H7 (cell line): ENCODE measurements at regions not wholly inside any gene's neighbourhood (a gene's known extent, or its start where the extent isn't known, plus 50 kb on each side); places are given as distances from the start of the nearest gene placed in this dataset.

Experiments used
- DNase-seq: peaks from one replicate; pipeline ENCODE4 v3.0.0; 2012
- H3K27me3 ChIP-seq: 2 replicates; pipeline ENCODE4 v1.6.0; 2011; ENCODE audit warnings: mild to moderate bottlenecking, low read length; ENCODE audit not compliant: control insufficient read depth, insufficient read depth
- H3K36me3 ChIP-seq: replicated peaks from 2 replicates; pipeline ENCODE4 v1.5.1; 2011; ENCODE audit warnings: low read length; ENCODE audit not compliant: control insufficient read depth, insufficient read depth
- H3K4me3 ChIP-seq: 2 replicates; pipeline ENCODE4 v1.5.1; 2011; ENCODE audit warnings: low read depth, mild to moderate bottlenecking, control low read depth, low read length, moderate library complexity; ENCODE audit not compliant: insufficient read depth

- Histone ChIP-seq H3K36me3 (no peaks in the 10 kb centered on the region), H3K27me3 (no peaks in the 10 kb centered on the region), H3K4me3 (no peak overlapping the region)
- no peak for DNase-seq
Measured at GRCh38 chr2:15867194-15868171, 72.9 kb upstream of the MYCN start.

GRCh38 chr2:15868186-15868585 is 72.2 kb upstream of the MYCN start:
- Histone ChIP-seq H3K4me3 (no peak overlapping the region), H3K27me3 (no peaks in the 10 kb centered on the region), H3K36me3 (no peaks in the 10 kb centered on the region)
- DNase-seq: no peak

- Histone ChIP-seq H3K36me3 (no peaks in the 10 kb centered on the region), H3K27me3 (no peaks in the 10 kb centered on the region), H3K4me3 (no peak overlapping the region)
- no peak for DNase-seq
Measured at GRCh38 chr2:15868704-15869103, 71.6 kb upstream of the MYCN start.

- H3K27me3 ChIP-seq: no peaks in the 10 kb centered on the region
- H3K36me3 ChIP-seq: no peaks in the 10 kb centered on the region
- no peak overlapping the region for H3K4me3 ChIP-seq
- no peak for DNase-seq
Measured at GRCh38 chr2:15869396-15869795, 71.0 kb upstream of the MYCN start.

GRCh38 chr2:15869871-15870270 is 70.5 kb upstream of the MYCN start:
- H3K27me3 ChIP-seq: no peaks in the 10 kb centered on the region
- DNase-seq: no peak
- no peak overlapping the region for H3K4me3 ChIP-seq

GRCh38 chr2:15870565-15870964 is 69.8 kb upstream of the MYCN start:
- Histone ChIP-seq H3K27me3 (no peaks in the 10 kb centered on the region), H3K4me3 (no peak overlapping the region), H3K36me3 (no peaks in the 10 kb centered on the region)
- no peak for DNase-seq

More at GRCh38 chr2:15869871-15870270, 70.5 kb upstream of the MYCN start:
- H3K36me3 ChIP-seq: no peaks in the 10 kb centered on the region

- H3K36me3 ChIP-seq: no peaks in the 10 kb centered on the region
- H3K4me3 ChIP-seq: no peak overlapping the region
- no peaks in the 10 kb centered on the region for H3K27me3 ChIP-seq
- DNase-seq: no peak
Measured at GRCh38 chr2:15871239-15871783, 69.0 kb upstream of the MYCN start.

GRCh38 chr2:15872854-15873253 is 67.5 kb upstream of the MYCN start:
- no peaks in the 10 kb centered on the region for H3K36me3 ChIP-seq
- H3K27me3 ChIP-seq: no peaks in the 10 kb centered on the region
- no peak for DNase-seq
- no peak overlapping the region for H3K4me3 ChIP-seq

- H3K36me3 ChIP-seq: no peaks in the 10 kb centered on the region
- DNase-seq: peak; percentile 32
- no peaks in the 10 kb centered on the region for H3K27me3 ChIP-seq
- no peak overlapping the region for H3K4me3 ChIP-seq
Measured at GRCh38 chr2:15874321-15874720, 66.0 kb upstream of the MYCN start.

GRCh38 chr2:15874854-15875804 is 65.2 kb upstream of the MYCN start:
- H3K27me3 ChIP-seq: no peaks in the 10 kb centered on the region
- no peaks in the 10 kb centered on the region for H3K36me3 ChIP-seq

GRCh38 chr2:15875969-15876705 is 64.2 kb upstream of the MYCN start:
- no peak for DNase-seq
- Histone ChIP-seq H3K36me3 (no peaks in the 10 kb centered on the region), H3K4me3 (no peak overlapping the region), H3K27me3 (no peaks in the 10 kb centered on the region)

More at GRCh38 chr2:15874854-15875804, 65.2 kb upstream of the MYCN start:
- H3K4me3 ChIP-seq: no peak overlapping the region
- DNase-seq: no peak

- no peak overlapping the region for H3K4me3 ChIP-seq
- H3K36me3 ChIP-seq: no peaks in the 10 kb centered on the region
- H3K27me3 ChIP-seq: no peaks in the 10 kb centered on the region
- DNase-seq: no peak
Measured at GRCh38 chr2:15880226-15881119, 59.9 kb upstream of the MYCN start.

GRCh38 chr2:15881120-15881433 is 59.3 kb upstream of the MYCN start:
- no peaks in the 10 kb centered on the region for H3K36me3 ChIP-seq

More at GRCh38 chr2:15881120-15881433, 59.3 kb upstream of the MYCN start:
- Histone ChIP-seq H3K4me3 (no peak overlapping the region), H3K27me3 (no peaks in the 10 kb centered on the region)
- no peak for DNase-seq
